MM.1S (cell line): ENCODE measurements at regions not wholly inside any gene's neighbourhood (a gene's known extent, or its start where the extent isn't known, plus 50 kb on each side); places are given as distances from the start of the nearest gene placed in this dataset.

Source experiments
- EZH2 ChIP-seq: fragments of 300-600 bp; sonication (generic); optimal IDR thresholded peaks from 2 replicates; pipeline ENCODE3; 2017; ENCODE audit warnings: low read depth, mild to moderate bottlenecking, antibody characterized with exemption, low read length, mixed read lengths
- EZH2phosphoT487 ChIP-seq: fragments of 300-600 bp; sonication (generic); IDR thresholded peaks from 2 replicates; pipeline ENCODE4 v1.6.1; 2018; ENCODE audit warnings: antibody characterized with exemption, low read length
- TF ChIP-seq, protein P1 (sequence below): fragments of 300-600 bp; sonication (generic); IDR thresholded peaks from 2 replicates; pipeline ENCODE4 v1.5.1; 2016; ENCODE audit warnings: antibody characterized with exemption, low read length, mixed read lengths

DNA sequence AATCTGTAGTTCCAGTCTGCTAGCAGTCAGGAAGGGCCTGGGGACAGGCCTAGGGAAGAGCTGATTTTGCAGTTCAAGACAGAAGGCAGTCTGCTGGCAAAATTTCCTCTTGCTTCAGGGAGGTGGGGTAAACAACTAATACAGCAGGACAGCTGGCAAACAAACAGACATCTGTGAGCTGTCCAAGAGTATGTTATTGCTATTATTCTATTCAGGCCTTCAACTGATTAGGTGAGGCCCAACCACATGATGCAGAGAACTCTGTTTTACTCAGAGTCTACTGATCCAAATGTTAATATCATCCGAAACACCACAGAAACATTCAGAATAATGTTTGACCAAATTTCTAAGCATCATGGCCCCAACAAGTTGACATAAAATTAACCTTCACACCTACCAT, 161.0 kb upstream of the E2F7 start:
- TF ChIP-seq EZH2 (no peak), EZH2phosphoT487 (no peak)
- TF ChIP-seq, protein P1, sequence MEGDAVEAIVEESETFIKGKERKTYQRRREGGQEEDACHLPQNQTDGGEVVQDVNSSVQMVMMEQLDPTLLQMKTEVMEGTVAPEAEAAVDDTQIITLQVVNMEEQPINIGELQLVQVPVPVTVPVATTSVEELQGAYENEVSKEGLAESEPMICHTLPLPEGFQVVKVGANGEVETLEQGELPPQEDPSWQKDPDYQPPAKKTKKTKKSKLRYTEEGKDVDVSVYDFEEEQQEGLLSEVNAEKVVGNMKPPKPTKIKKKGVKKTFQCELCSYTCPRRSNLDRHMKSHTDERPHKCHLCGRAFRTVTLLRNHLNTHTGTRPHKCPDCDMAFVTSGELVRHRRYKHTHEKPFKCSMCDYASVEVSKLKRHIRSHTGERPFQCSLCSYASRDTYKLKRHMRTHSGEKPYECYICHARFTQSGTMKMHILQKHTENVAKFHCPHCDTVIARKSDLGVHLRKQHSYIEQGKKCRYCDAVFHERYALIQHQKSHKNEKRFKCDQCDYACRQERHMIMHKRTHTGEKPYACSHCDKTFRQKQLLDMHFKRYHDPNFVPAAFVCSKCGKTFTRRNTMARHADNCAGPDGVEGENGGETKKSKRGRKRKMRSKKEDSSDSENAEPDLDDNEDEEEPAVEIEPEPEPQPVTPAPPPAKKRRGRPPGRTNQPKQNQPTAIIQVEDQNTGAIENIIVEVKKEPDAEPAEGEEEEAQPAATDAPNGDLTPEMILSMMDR, result no peak
